ACC112 (cell line): ENCODE measurements at regions not wholly inside any gene's neighbourhood (a gene's known extent, or its start where the extent isn't known, plus 50 kb on each side); places are given as distances from the start of the nearest gene placed in this dataset.

ENCODE experiments used
- H2AFZ ChIP-seq: fragments of 200-600 bp; sonication (generic); one replicate; pipeline ENCODE4 v1.6.0; 2017; ENCODE audit warnings: antibody characterized with exemption, low read length; ENCODE audit not compliant: unreplicated experiment
- H3K27ac ChIP-seq: fragments of 200-600 bp; sonication (generic); 2 replicates; pipeline ENCODE4 v1.5.1; 2014; ENCODE audit warnings: low read depth, mild to moderate bottlenecking, antibody characterized with exemption, low read length, moderate library complexity
- H3K27me3 ChIP-seq: fragments of 200-600 bp; sonication (generic); 2 replicates; pipeline ENCODE4 v1.6.1; 2014; ENCODE audit warnings: mild to moderate bottlenecking, antibody characterized with exemption, low read length, moderate library complexity, mixed read lengths; ENCODE audit not compliant: insufficient read depth
- H3K36me3 ChIP-seq: fragments of 200-600 bp; sonication (generic); 2 replicates; pipeline ENCODE4 v1.6.1; 2016; ENCODE audit warnings: mild to moderate bottlenecking, antibody characterized with exemption, low read length, moderate library complexity, mixed read lengths; ENCODE audit not compliant: insufficient read depth
- H3K4me1 ChIP-seq: fragments of 200-600 bp; sonication (generic); one replicate; pipeline ENCODE4 v1.6.1; 2016; ENCODE audit warnings: low read length, mixed read lengths; ENCODE audit not compliant: insufficient read depth, unreplicated experiment, control insufficient read depth
- H3K4me3 ChIP-seq: fragments of 200-600 bp; sonication (generic); 2 replicates; pipeline ENCODE4 v1.5.1; 2014; ENCODE audit warnings: mild to moderate bottlenecking, low read depth, low read length
- H3K79me2 ChIP-seq: fragments of 200-600 bp; sonication (generic); one replicate; pipeline ENCODE4 v1.6.0; 2016; ENCODE audit warnings: low read length; ENCODE audit not compliant: control insufficient read depth, unreplicated experiment, insufficient read depth

DNA sequence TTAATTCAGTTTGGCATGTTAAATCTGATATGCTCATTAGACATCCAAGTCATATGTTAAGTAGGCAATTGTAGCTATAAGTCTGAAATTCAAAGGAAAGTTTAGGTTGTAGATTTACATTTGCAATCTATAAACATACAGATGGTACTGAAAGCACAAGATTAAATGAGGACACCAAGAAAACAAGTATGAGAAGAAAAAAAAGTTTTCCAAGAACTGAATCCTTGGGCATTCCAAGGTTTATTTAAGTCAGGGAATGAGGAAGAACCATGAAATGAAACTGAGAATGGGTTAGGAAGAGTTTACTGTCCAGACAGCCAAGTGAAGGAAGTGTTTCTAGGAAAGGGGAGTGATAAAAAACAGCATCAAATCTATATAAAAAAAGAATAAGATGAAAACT is 756.1 kb upstream of the DPPA4 start:
- H3K79me2 ChIP-seq = no peaks in the 10 kb centered on the region
- H3K27me3 ChIP-seq = no peaks in the 10 kb centered on the region
- H3K27ac ChIP-seq = no peak overlapping the region
- H3K36me3 ChIP-seq = no peaks in the 10 kb centered on the region
- no peak overlapping the region for H2AFZ ChIP-seq
- H3K4me1 ChIP-seq = no peaks in the 10 kb centered on the region
- H3K4me3 ChIP-seq = no peak overlapping the region

DNA sequence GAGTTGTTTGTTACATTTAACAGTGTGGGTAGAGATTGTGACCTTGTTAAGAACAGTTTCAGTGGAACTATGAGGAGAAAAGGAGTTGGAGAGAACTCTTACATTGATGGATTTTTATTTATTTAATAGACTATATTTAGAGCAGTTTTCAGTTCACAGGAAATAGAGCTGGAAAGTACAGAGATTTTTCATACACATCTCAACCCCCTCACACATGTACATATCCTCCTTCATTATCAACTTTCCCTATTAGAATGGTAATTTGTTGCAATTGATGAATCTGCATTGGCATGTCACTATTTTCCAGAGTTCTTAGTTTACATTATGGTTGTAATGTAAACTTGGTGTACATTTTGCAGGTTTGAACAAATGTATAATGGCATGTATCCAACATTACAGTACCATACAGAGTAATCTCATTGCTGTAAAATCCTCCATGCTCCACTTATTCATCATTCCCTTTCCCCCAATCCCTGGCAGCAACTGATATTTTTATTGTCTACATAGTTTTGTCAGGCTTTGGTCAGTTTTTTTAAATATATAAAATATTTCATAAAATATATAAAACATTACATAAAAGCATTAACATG is 756.6 kb upstream of the DPPA4 start:
- Histone ChIP-seq H3K27ac (no peak overlapping the region), H3K4me3 (no peak overlapping the region), H3K4me1 (no peaks in the 10 kb centered on the region), H3K79me2 (no peaks in the 10 kb centered on the region), H2AFZ (peak overlapping the region; percentile 33), H3K27me3 (no peaks in the 10 kb centered on the region), H3K36me3 (no peaks in the 10 kb centered on the region)

DNA sequence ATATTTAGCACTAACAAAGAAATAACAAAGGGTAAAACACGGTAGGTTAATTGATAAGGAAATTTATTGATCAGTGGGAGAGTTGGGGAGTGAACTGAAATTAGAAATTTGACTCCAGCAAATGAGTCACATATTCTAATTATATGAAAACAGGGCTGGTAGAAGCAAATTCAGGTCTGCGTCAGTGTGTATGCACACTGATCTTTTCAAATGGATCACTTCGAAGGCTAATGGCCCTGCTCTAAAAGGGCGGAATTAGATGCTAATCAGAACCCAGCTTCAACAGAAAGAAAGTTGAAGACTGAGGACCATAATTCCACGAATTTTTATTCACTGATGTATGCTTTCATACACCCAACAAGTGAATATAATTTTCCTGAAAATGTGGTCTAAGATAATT is 762.4 kb upstream of the DPPA4 start:
- no peaks in the 10 kb centered on the region for H3K79me2 ChIP-seq
- H3K4me1 ChIP-seq = peaks cover 11% of the 10 kb centered on the region
- H2AFZ ChIP-seq = peak overlapping the region; percentile 19
- H3K27ac ChIP-seq = no peak overlapping the region
- H3K36me3 ChIP-seq = no peaks in the 10 kb centered on the region
- peak overlapping the region; percentile 34; the same call in 1 of the 2 replicates for H3K4me3 ChIP-seq
- no peaks in the 10 kb centered on the region for H3K27me3 ChIP-seq

DNA sequence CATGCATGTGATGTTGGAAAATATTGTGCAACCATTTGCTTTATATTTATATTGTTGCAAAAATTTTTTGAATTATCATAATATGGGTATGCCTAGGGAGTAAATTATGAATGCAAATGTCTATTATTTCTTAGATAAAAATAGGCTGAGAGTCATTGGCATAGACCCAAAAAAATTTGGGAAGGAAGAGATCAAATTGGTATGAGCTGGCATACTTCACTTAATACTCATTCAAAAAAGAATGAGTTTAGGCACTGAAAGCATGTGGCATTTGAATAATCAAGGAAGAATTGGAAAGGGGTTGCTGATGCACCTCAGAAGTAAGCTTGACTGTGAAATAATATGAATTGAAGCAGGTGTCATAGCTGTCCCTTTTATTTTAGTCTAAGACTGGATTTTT is 764.0 kb upstream of the DPPA4 start:
- no peak overlapping the region for H3K4me3 ChIP-seq
- peaks cover 11% of the 10 kb centered on the region for H3K4me1 ChIP-seq
- no peak overlapping the region for H2AFZ ChIP-seq
- no peak overlapping the region for H3K27ac ChIP-seq
- H3K79me2 ChIP-seq = no peaks in the 10 kb centered on the region
- no peaks in the 10 kb centered on the region for H3K36me3 ChIP-seq
- no peaks in the 10 kb centered on the region for H3K27me3 ChIP-seq

DNA sequence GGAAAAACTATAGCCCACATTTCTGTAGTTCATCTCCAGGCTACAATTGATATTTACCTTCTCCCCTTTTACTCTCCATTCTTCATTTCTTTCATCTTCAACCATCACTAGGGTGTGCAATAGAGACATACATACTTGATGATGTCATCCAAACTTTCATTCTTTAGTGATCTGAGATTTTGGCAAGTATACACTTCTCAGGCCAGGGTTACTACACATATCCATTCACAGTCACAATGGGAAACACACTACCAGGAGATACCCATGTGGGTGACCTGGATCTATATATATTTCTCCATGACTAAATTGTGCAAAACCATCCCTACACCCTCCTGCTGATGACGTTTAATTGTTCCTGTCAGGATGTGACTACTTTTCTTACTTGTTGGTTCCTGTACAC is 769.5 kb upstream of the DPPA4 start:
- H3K27ac ChIP-seq = no peak overlapping the region
- no peaks in the 10 kb centered on the region for H3K36me3 ChIP-seq
- no peaks in the 10 kb centered on the region for H3K27me3 ChIP-seq
- H2AFZ ChIP-seq = no peak overlapping the region
- H3K79me2 ChIP-seq = no peaks in the 10 kb centered on the region
- H3K4me3 ChIP-seq = no peak overlapping the region
- H3K4me1 ChIP-seq = no peaks in the 10 kb centered on the region

GRCh38 chr3:110123946-110124345 is 786.6 kb upstream of the DPPA4 start:
- H3K36me3 ChIP-seq = no peaks in the 10 kb centered on the region
- H3K27me3 ChIP-seq = no peaks in the 10 kb centered on the region

GRCh38 chr3:110126065-110126464 is 788.7 kb upstream of the DPPA4 start:
- H3K4me3 ChIP-seq = no peak overlapping the region
- H3K79me2 ChIP-seq = no peaks in the 10 kb centered on the region
- H3K27ac ChIP-seq = no peak overlapping the region
- no peaks in the 10 kb centered on the region for H3K27me3 ChIP-seq
- H3K36me3 ChIP-seq = no peaks in the 10 kb centered on the region
- no peaks in the 10 kb centered on the region for H3K4me1 ChIP-seq
- no peak overlapping the region for H2AFZ ChIP-seq

More at GRCh38 chr3:110123946-110124345, 786.6 kb upstream of the DPPA4 start:
- no peak overlapping the region for H2AFZ ChIP-seq
- no peak overlapping the region for H3K4me3 ChIP-seq
- no peaks in the 10 kb centered on the region for H3K79me2 ChIP-seq
- H3K4me1 ChIP-seq = no peaks in the 10 kb centered on the region
- no peak overlapping the region for H3K27ac ChIP-seq

DNA sequence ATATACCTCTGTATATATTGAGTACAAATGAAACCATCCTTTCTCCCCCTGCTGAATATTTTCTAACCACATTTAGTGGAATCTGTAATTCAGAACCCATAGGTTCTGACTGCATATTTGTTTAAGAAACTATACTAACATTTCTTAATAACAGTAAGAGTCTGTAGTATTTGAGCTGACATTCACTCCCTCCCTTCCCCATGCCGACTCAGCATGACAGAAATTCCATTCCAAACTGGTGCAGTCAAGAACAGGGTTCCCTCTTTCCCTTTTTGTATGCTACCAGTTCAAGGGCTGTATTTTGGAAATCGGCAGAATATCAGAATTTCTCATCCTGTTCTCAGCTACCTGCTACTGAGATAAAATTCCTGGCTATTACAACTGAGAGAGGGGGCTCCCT is 796.6 kb upstream of the DPPA4 start:
- no peak overlapping the region for H3K27ac ChIP-seq
- no peak overlapping the region for H3K4me3 ChIP-seq
- no peaks in the 10 kb centered on the region for H3K27me3 ChIP-seq
- no peaks in the 10 kb centered on the region for H3K79me2 ChIP-seq
- no peaks in the 10 kb centered on the region for H3K4me1 ChIP-seq
- H3K36me3 ChIP-seq = no peaks in the 10 kb centered on the region
- H2AFZ ChIP-seq = no peak overlapping the region

GRCh38 chr3:110139048-110139447 is 801.7 kb upstream of the DPPA4 start:
- Histone ChIP-seq H3K27ac (no peak overlapping the region), H3K4me3 (no peak overlapping the region), H3K4me1 (no peaks in the 10 kb centered on the region), H3K27me3 (no peaks in the 10 kb centered on the region), H3K79me2 (no peaks in the 10 kb centered on the region), H2AFZ (no peak overlapping the region), H3K36me3 (no peaks in the 10 kb centered on the region)

GRCh38 chr3:110139821-110140220 is 802.5 kb upstream of the DPPA4 start:
- no peaks in the 10 kb centered on the region for H3K4me1 ChIP-seq
- no peaks in the 10 kb centered on the region for H3K27me3 ChIP-seq
- H3K79me2 ChIP-seq = no peaks in the 10 kb centered on the region
- H3K36me3 ChIP-seq = no peaks in the 10 kb centered on the region
- H3K4me3 ChIP-seq = no peak overlapping the region
- H3K27ac ChIP-seq = no peak overlapping the region
- H2AFZ ChIP-seq = no peak overlapping the region

DNA sequence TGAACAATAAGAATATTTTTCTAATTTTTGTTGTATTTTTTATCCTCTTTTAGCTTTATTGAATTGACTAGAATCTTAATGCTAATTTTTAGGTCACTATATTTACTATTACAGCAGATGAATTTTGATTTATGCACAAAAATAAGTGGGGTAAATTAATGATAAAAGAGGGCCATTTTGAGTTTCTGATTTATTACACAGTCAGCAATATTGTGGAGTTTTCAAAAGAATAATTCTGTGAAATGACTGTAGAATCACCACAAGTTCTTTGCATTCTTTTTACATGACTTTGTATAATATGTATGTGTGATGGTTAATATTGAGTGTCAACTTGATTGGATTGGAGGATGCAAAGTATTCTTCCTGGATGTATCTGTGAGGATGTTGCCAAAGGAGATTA is 812.4 kb upstream of the DPPA4 start:
- Histone ChIP-seq H3K79me2 (no peaks in the 10 kb centered on the region), H2AFZ (no peak overlapping the region), H3K27me3 (no peaks in the 10 kb centered on the region), H3K4me3 (no peak overlapping the region), H3K4me1 (no peaks in the 10 kb centered on the region), H3K36me3 (no peaks in the 10 kb centered on the region), H3K27ac (no peak overlapping the region)
